SK-N-MC (cell line): ENCODE measurements at regions not wholly inside any gene's neighbourhood (a gene's known extent, or its start where the extent isn't known, plus 50 kb on each side); places are given as distances from the start of the nearest gene placed in this dataset.
"Not testable (repeated sequence)": the region's sequence is repeated elsewhere in the genome, so short reads cannot be mapped to it uniquely, and the experiment has no call there.

Experiments used
- EZH2 ChIP-seq: fragments of 200-600 bp; sonication (generic); IDR thresholded peaks from one replicate; pipeline ENCODE4 v1.6.1; 2017; ENCODE audit warnings: antibody characterized with exemption
- POLR2AphosphoS5 ChIP-seq: IDR thresholded peaks from 2 replicates; pipeline ENCODE4 v1.6.1; 2012; ENCODE audit warnings: mild to moderate bottlenecking, low read depth, low read length, borderline replicate concordance

- TF ChIP-seq EZH2, POLR2AphosphoS5: not testable (repeated sequence)
Observed at GRCh38 chr4:14921781-14922180, 80.5 kb upstream of the CPEB2 start.
